IPS-NIHi7 (cell line): ENCODE measurements at regions not wholly inside any gene's neighbourhood (a gene's known extent, or its start where the extent isn't known, plus 50 kb on each side); places are given as distances from the start of the nearest gene placed in this dataset.
"Not testable (repeated sequence)": the region's sequence is repeated elsewhere in the genome, so short reads cannot be mapped to it uniquely, and the experiment has no call there.

Experiments
- DNase-seq: peaks from one replicate; pipeline ENCODE4 v3.0.0; 2012; ENCODE audit warnings: mixed read lengths; ENCODE audit errors: extremely low spot score

- no peak for DNase-seq
Measured at GRCh38 chr5:125251703-125252102, 505.3 kb upstream of the ZNF608 start.

GRCh38 chr5:125253634-125254033, 507.2 kb upstream of the ZNF608 start:
- DNase-seq = not testable (repeated sequence)

- no peak for DNase-seq
Measured at GRCh38 chr5:125254267-125254666, 507.8 kb upstream of the ZNF608 start.

GRCh38 chr5:125256296-125256695, 509.9 kb upstream of the ZNF608 start:
- DNase-seq = no peak

GRCh38 chr5:125257057-125257972, 510.9 kb upstream of the ZNF608 start:
- no peak for DNase-seq

GRCh38 chr5:125257997-125258396, 511.6 kb upstream of the ZNF608 start:
- no peak for DNase-seq

- DNase-seq = no peak
Measured at GRCh38 chr5:125258615-125259014, 512.2 kb upstream of the ZNF608 start.

GRCh38 chr5:125261505-125262250, 515.2 kb upstream of the ZNF608 start:
- no peak for DNase-seq

GRCh38 chr5:125262782-125263181, 516.3 kb upstream of the ZNF608 start:
- DNase-seq = no peak

- no peak for DNase-seq
Measured at GRCh38 chr5:125263356-125263755, 516.9 kb upstream of the ZNF608 start.

- no peak for DNase-seq
Measured at GRCh38 chr5:125266106-125266505, 519.7 kb upstream of the ZNF608 start.

- DNase-seq = no peak
Measured at GRCh38 chr5:125267636-125268248, 521.3 kb upstream of the ZNF608 start.

- no peak for DNase-seq
Measured at GRCh38 chr5:125269926-125270325, 523.5 kb upstream of the ZNF608 start.

GRCh38 chr5:125272357-125272756, 525.9 kb upstream of the ZNF608 start:
- DNase-seq = no peak

GRCh38 chr5:125274211-125274610, 527.8 kb upstream of the ZNF608 start:
- no peak for DNase-seq

- DNase-seq = no peak
Measured at GRCh38 chr5:125274938-125275724, 528.7 kb upstream of the ZNF608 start.

GRCh38 chr5:125275725-125276090, 529.3 kb upstream of the ZNF608 start:
- no peak for DNase-seq

- DNase-seq = no peak
Measured at GRCh38 chr5:125276096-125276495, 529.7 kb upstream of the ZNF608 start.

GRCh38 chr5:125277494-125278154, 531.2 kb upstream of the ZNF608 start:
- DNase-seq = no peak

GRCh38 chr5:125278711-125279110, 532.3 kb upstream of the ZNF608 start:
- DNase-seq = no peak

GRCh38 chr5:125281667-125282066, 535.2 kb upstream of the ZNF608 start:
- no peak for DNase-seq
